ENCODE measurements at regions not wholly inside any gene's neighbourhood (a gene's known extent, or its start where the extent isn't known, plus 50 kb on each side); places are given as distances from the start of the nearest gene placed in this dataset.

DNA sequence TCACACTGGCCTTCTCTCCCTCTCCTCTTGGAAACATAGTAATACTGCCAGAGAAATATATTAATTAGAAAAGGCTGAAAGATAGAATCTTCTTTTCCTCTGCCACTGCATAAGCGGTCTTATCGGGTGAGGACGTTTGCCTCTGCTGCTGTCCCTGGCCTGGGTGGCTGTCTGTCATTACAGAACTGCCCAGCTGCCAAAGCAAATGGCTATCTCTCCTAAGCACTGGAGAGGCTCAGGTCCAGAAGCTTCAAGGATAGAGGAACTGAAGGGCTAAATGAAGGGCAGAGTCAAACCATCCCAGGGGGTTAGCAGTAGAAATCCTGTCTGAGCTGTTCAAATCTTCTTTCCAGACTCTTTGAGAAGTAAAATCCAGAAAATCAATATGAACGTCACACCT lies 198.6 kb upstream of the CAND1 start:
- TF ChIP-seq CTCF (IDR thresholded peaks at IDR 0.05) (no peak), EP300 (IDR thresholded peaks at IDR 0.05) (no peak)

All from tibial nerve (tissue), 4 donors.